Trophoblast cell (in vitro differentiated cells and primary cell): ENCODE measurements at regions not wholly inside any gene's neighbourhood (a gene's known extent, or its start where the extent isn't known, plus 50 kb on each side); places are given as distances from the start of the nearest gene placed in this dataset.

Experiments used
- DNase-seq, 2 donors: peaks; one replicate each; pipeline ENCODE4 v3.0.0-alpha.2; 2016
- H2AFZ ChIP-seq: 2 replicates; pipeline ENCODE4 v1.6.1; 2013; ENCODE audit warnings: low read length, moderate library complexity, mild to moderate bottlenecking; ENCODE audit not compliant: insufficient read depth, poor library complexity
- H2AK5ac ChIP-seq: 2 replicates; pipeline ENCODE4 v1.6.1; 2013; ENCODE audit warnings: mild to moderate bottlenecking, low read length
- H2BK120ac ChIP-seq: 2 replicates; pipeline ENCODE4 v1.6.1; 2013; ENCODE audit warnings: low read length, mild to moderate bottlenecking, moderate library complexity; ENCODE audit not compliant: insufficient read depth, poor library complexity
- H2BK12ac ChIP-seq: 2 replicates; pipeline ENCODE4 v1.6.1; 2013; ENCODE audit warnings: mild to moderate bottlenecking, low read length, moderate library complexity
- H2BK5ac ChIP-seq: 2 replicates; pipeline ENCODE4 v1.6.1; 2013; ENCODE audit warnings: low read length, low read depth, moderate library complexity, mild to moderate bottlenecking; ENCODE audit not compliant: poor library complexity
- H3K14ac ChIP-seq: 2 replicates; pipeline ENCODE4 v1.6.1; 2013; ENCODE audit warnings: mild to moderate bottlenecking, low read length
- H3K18ac ChIP-seq: 2 replicates; pipeline ENCODE4 v1.6.1; 2013; ENCODE audit warnings: mild to moderate bottlenecking, low read length
- H3K23ac ChIP-seq: 2 replicates; pipeline ENCODE4 v1.6.1; 2013; ENCODE audit warnings: low read length
- H3K27ac ChIP-seq: 2 replicates; pipeline ENCODE4 v1.5.1; 2013; ENCODE audit warnings: low read depth, mild to moderate bottlenecking, inconsistent platforms, low read length, moderate library complexity
- H3K27me3 ChIP-seq: 2 replicates; pipeline ENCODE4 v1.6.1; 2013; ENCODE audit warnings: inconsistent platforms, mild to moderate bottlenecking, low read length, moderate library complexity; ENCODE audit not compliant: insufficient read depth
- H3K36me3 ChIP-seq, 2 experiments: 1 replicate in 1 of 2; 2 replicates in 1 of 2; pipeline ENCODE4 v1.6.1; 2013; ENCODE audit warnings: low read length in 2 of 2, mild to moderate bottlenecking in 2 of 2, moderate library complexity in 1 of 2; ENCODE audit not compliant: insufficient read depth in 2 of 2, control insufficient read depth in 1 of 2
- H3K4ac ChIP-seq: 2 replicates; pipeline ENCODE4 v1.6.1; 2013; ENCODE audit warnings: low read depth, mild to moderate bottlenecking, low read length, moderate library complexity
- H3K4me1 ChIP-seq, 2 experiments: 1 replicate in 1 of 2; 2 replicates in 1 of 2; pipeline ENCODE4 v1.6.1; 2013; ENCODE audit warnings: low read length in 2 of 2, mild to moderate bottlenecking in 2 of 2, moderate library complexity in 1 of 2; ENCODE audit not compliant: insufficient read depth in 2 of 2, control insufficient read depth in 1 of 2
- H3K4me2 ChIP-seq: 2 replicates; pipeline ENCODE4 v1.6.1; 2013; ENCODE audit warnings: inconsistent platforms, mild to moderate bottlenecking, low read length, moderate library complexity
- H3K4me3 ChIP-seq: 2 replicates; pipeline ENCODE4 v1.5.1; 2013; ENCODE audit warnings: mild to moderate bottlenecking, low read depth, low read length, inconsistent platforms
- H3K79me1 ChIP-seq: one replicate; pipeline ENCODE4 v1.6.1; 2013; ENCODE audit warnings: low read length
- H3K79me2 ChIP-seq: 2 replicates; pipeline ENCODE4 v1.6.1; 2013; ENCODE audit warnings: low read length, mild to moderate bottlenecking; ENCODE audit not compliant: control insufficient read depth, insufficient read depth, poor library complexity
- H3K9ac ChIP-seq: 2 replicates; pipeline ENCODE4 v1.6.1; 2013; ENCODE audit warnings: mild to moderate bottlenecking, low read length
- H3K9me3 ChIP-seq: 2 replicates; pipeline ENCODE4 v1.6.1; 2013; ENCODE audit warnings: low read depth, mild to moderate bottlenecking, control low read depth, inconsistent platforms, low read length; ENCODE audit not compliant: insufficient read depth
- H4K12ac ChIP-seq: 2 replicates; pipeline ENCODE4 v1.6.1; 2013; ENCODE audit warnings: low read depth, mild to moderate bottlenecking, low read length, moderate library complexity
- H4K8ac ChIP-seq: 2 replicates; pipeline ENCODE4 v1.6.1; 2013; ENCODE audit warnings: low read depth, mild to moderate bottlenecking, low read length, moderate library complexity
- H4K91ac ChIP-seq: one replicate; pipeline ENCODE4 v1.6.1; 2013; ENCODE audit warnings: low read depth, mild to moderate bottlenecking, low read length, moderate library complexity
- WGBS: extraction: QIAGEN DNeasy Blood & Tissue Kit; methylation state at CpG from one replicate; pipeline ENCODE4 v1.1.7; 2013; ENCODE audit warnings: missing lambda C conversion rate; ENCODE audit not compliant: insufficient read length, insufficient coverage; ENCODE audit errors: extremely low coverage; 5-methylcytosine and 5-hydroxymethylcytosine counted together

- Histone ChIP-seq H3K27me3 (no peaks in the 10 kb centered on the region), H3K14ac (no peak overlapping the region), H3K9me3 (peaks cover 13% of the 10 kb centered on the region), H3K4me3 (no peak overlapping the region), H3K4me1 (peaks cover 0 to 2% of the 10 kb centered on the region in 2 experiments), H4K12ac (no peak overlapping the region), H3K4ac (no peak overlapping the region), H4K91ac (no peak overlapping the region), H2BK5ac (no peak overlapping the region), H3K79me2 (no peaks in the 10 kb centered on the region), H2BK12ac (no peak overlapping the region), H3K36me3 (no peaks in the 10 kb centered on the region), H3K9ac (no peak overlapping the region), H2AK5ac (no peak overlapping the region), H3K18ac (no peak overlapping the region), H3K27ac (no peak overlapping the region), H3K79me1 (peaks cover 2% of the 10 kb centered on the region), H4K8ac (no peak overlapping the region), H3K23ac (no peak overlapping the region), H2BK120ac (no peak overlapping the region), H2AFZ (no peak overlapping the region), H3K4me2 (no peak overlapping the region)
- WGBS: no CpG with 5 or more reads among the region's 7 CpGs
- no peak for DNase-seq
Observed at GRCh38 chr22:49593509-49593908, 234.2 kb downstream of the BRD1 start.

GRCh38 chr22:49592780-49593501 lies 234.7 kb downstream of the BRD1 start:
- H3K27ac ChIP-seq: no peak overlapping the region
- no peak overlapping the region for H4K12ac ChIP-seq
- H3K79me1 ChIP-seq: peaks cover 2% of the 10 kb centered on the region
- H3K14ac ChIP-seq: no peak overlapping the region
- no peak overlapping the region for H3K18ac ChIP-seq
- no peak overlapping the region for H4K8ac ChIP-seq
- H2BK5ac ChIP-seq: no peak overlapping the region
- H3K4me2 ChIP-seq: no peak overlapping the region
- no peaks in the 10 kb centered on the region for H3K36me3 ChIP-seq
- H3K27me3 ChIP-seq: no peaks in the 10 kb centered on the region
- no peak overlapping the region for H3K23ac ChIP-seq
- no peak overlapping the region for H3K4ac ChIP-seq
- no peak overlapping the region for H2BK12ac ChIP-seq
- no peak overlapping the region for H2AFZ ChIP-seq
- peaks cover 13% of the 10 kb centered on the region for H3K9me3 ChIP-seq
- DNase-seq: no peak
- H3K9ac ChIP-seq: no peak overlapping the region
- H2AK5ac ChIP-seq: no peak overlapping the region
- H2BK120ac ChIP-seq: no peak overlapping the region
- no peak overlapping the region for H3K4me3 ChIP-seq
- no peaks in the 10 kb centered on the region for H3K79me2 ChIP-seq
- H4K91ac ChIP-seq: no peak overlapping the region
- H3K4me1 ChIP-seq: peaks cover 0 to 2% of the 10 kb centered on the region in 2 experiments
- no CpG with 5 or more reads among the region's 12 CpGs for WGBS

GRCh38 chr22:49590851-49591445 lies 236.7 kb downstream of the BRD1 start:
- H4K91ac ChIP-seq: no peak overlapping the region
- H3K4me3 ChIP-seq: no peak overlapping the region
- H2AFZ ChIP-seq: no peak overlapping the region
- H3K9ac ChIP-seq: no peak overlapping the region
- no peak overlapping the region for H2AK5ac ChIP-seq
- H2BK12ac ChIP-seq: no peak overlapping the region
- no peak overlapping the region for H3K18ac ChIP-seq
- peaks cover 2% of the 10 kb centered on the region for H3K79me1 ChIP-seq
- no peak overlapping the region for H3K14ac ChIP-seq
- H3K36me3 ChIP-seq: no peaks in the 10 kb centered on the region
- H3K4me1 ChIP-seq: peaks cover 0 to 2% of the 10 kb centered on the region in 2 experiments
- no peak overlapping the region for H3K4me2 ChIP-seq
- no peak overlapping the region for H3K27ac ChIP-seq
- H4K8ac ChIP-seq: no peak overlapping the region
- DNase-seq: no peak
- H3K4ac ChIP-seq: no peak overlapping the region
- no peak overlapping the region for H4K12ac ChIP-seq
- H3K23ac ChIP-seq: no peak overlapping the region
- no CpG with 5 or more reads among the region's 17 CpGs for WGBS
- no peak overlapping the region for H2BK120ac ChIP-seq
- no peaks in the 10 kb centered on the region for H3K79me2 ChIP-seq
- H2BK5ac ChIP-seq: no peak overlapping the region
- peaks cover 13% of the 10 kb centered on the region for H3K9me3 ChIP-seq
- no peaks in the 10 kb centered on the region for H3K27me3 ChIP-seq

- Histone ChIP-seq H3K79me1 (peaks cover 2% of the 10 kb centered on the region), H3K36me3 (no peaks in the 10 kb centered on the region), H2BK120ac (no peak overlapping the region), H3K27me3 (no peaks in the 10 kb centered on the region), H3K9me3 (peaks cover 9% of the 10 kb centered on the region), H4K8ac (no peak overlapping the region), H3K4me1 (peaks cover 0 to 2% of the 10 kb centered on the region in 2 experiments), H2BK5ac (no peak overlapping the region), H4K91ac (no peak overlapping the region), H3K14ac (no peak overlapping the region), H3K23ac (no peak overlapping the region), H3K4me3 (no peak overlapping the region), H2BK12ac (no peak overlapping the region), H3K18ac (no peak overlapping the region), H4K12ac (no peak overlapping the region), H3K4ac (no peak overlapping the region), H3K4me2 (no peak overlapping the region), H2AFZ (no peak overlapping the region), H3K79me2 (no peaks in the 10 kb centered on the region), H3K9ac (no peak overlapping the region), H2AK5ac (no peak overlapping the region), H3K27ac (no peak overlapping the region)
- WGBS: no CpG with 5 or more reads among the region's 17 CpGs
- no peak for DNase-seq
Observed at GRCh38 chr22:49590381-49590780, 237.3 kb downstream of the BRD1 start.
